Progenitor cell of endocrine pancreas (in vitro differentiated cells): ENCODE measurements at regions not wholly inside any gene's neighbourhood (a gene's known extent, or its start where the extent isn't known, plus 50 kb on each side); places are given as distances from the start of the nearest gene placed in this dataset.

Source experiments
- DNase-seq: peaks from one replicate; pipeline ENCODE4 v3.0.0; 2021; ENCODE audit warnings: low spot score; ENCODE audit not compliant: unreplicated experiment
- H3K27ac Mint-ChIP-seq: 2 replicates; pipeline ENCODE4 v1.8.0; 2021; ENCODE audit warnings: mild to moderate bottlenecking, moderate library complexity, mixed read lengths
- H3K27me3 Mint-ChIP-seq: 2 replicates; pipeline ENCODE4 v1.8.0; 2021; ENCODE audit warnings: mixed read lengths
- H3K36me3 Mint-ChIP-seq: 2 replicates; pipeline ENCODE4 v1.8.0; 2022; ENCODE audit warnings: mixed read lengths; ENCODE audit not compliant: insufficient read depth
- H3K4me1 Mint-ChIP-seq: 2 replicates; pipeline ENCODE4 v1.8.0; 2021; ENCODE audit warnings: low read depth, mixed read lengths
- H3K4me3 Mint-ChIP-seq: 2 replicates; pipeline ENCODE4 v1.8.0; 2021; ENCODE audit warnings: low read depth, mild to moderate bottlenecking, moderate library complexity, mixed read lengths
- H3K9me3 Mint-ChIP-seq: 2 replicates; pipeline ENCODE4 v1.8.0; 2021; ENCODE audit warnings: low read depth, mixed read lengths
- TF ChIP-seq, protein P1 (sequence below): fragments of 200-600 bp; sonication (generic); IDR thresholded peaks from one replicate; pipeline ENCODE4 v1.5.0; 2021; ENCODE audit warnings: antibody characterized with exemption, mild to moderate bottlenecking; ENCODE audit not compliant: unreplicated experiment

GRCh38 chr17:72399608-72400487, 279.0 kb downstream of the SOX9 start:
- Mint-ChIP-seq H3K27me3 (peaks cover 5% of the 10 kb centered on the region), H3K9me3 (peaks cover 3% of the 10 kb centered on the region)

GRCh38 chr17:72400488-72400827, 279.6 kb downstream of the SOX9 start:
- Mint-ChIP-seq H3K27me3 (peaks cover 1% of the 10 kb centered on the region), H3K4me1 (peaks cover 48% of the 10 kb centered on the region), H3K9me3 (peaks cover 3% of the 10 kb centered on the region), H3K27ac (no peak overlapping the region), H3K36me3 (peaks cover 23% of the 10 kb centered on the region), H3K4me3 (no peak overlapping the region)
- TF ChIP-seq, protein P1, sequence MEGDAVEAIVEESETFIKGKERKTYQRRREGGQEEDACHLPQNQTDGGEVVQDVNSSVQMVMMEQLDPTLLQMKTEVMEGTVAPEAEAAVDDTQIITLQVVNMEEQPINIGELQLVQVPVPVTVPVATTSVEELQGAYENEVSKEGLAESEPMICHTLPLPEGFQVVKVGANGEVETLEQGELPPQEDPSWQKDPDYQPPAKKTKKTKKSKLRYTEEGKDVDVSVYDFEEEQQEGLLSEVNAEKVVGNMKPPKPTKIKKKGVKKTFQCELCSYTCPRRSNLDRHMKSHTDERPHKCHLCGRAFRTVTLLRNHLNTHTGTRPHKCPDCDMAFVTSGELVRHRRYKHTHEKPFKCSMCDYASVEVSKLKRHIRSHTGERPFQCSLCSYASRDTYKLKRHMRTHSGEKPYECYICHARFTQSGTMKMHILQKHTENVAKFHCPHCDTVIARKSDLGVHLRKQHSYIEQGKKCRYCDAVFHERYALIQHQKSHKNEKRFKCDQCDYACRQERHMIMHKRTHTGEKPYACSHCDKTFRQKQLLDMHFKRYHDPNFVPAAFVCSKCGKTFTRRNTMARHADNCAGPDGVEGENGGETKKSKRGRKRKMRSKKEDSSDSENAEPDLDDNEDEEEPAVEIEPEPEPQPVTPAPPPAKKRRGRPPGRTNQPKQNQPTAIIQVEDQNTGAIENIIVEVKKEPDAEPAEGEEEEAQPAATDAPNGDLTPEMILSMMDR = no peak
- no peak for DNase-seq

More at GRCh38 chr17:72399608-72400487, 279.0 kb downstream of the SOX9 start:
- Mint-ChIP-seq H3K27ac (no peak overlapping the region), H3K4me3 (no peak overlapping the region), H3K36me3 (peaks cover 26% of the 10 kb centered on the region), H3K4me1 (peaks cover 46% of the 10 kb centered on the region)
- DNase-seq = no peak
- TF ChIP-seq, protein P1 = no peak

DNA sequence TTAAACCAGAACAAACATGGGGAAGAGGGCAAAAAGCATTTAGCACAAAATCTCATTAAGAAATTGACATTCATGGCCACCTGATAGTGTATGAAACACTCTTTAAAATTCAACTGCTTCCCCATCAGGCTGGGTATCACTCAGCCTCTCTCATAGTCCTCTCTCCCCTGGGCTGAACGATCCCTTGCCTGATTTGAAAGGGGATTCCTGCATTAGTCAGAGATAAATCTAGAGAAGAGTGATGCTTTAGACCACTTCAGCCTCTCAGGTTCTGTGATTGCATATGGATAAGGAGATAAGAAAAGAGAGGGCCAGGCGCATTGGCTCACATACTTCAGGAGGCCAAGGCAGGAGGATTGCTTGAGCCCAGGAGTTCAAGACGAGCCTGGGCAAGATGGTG, 280.0 kb downstream of the SOX9 start:
- Mint-ChIP-seq H3K36me3 (peaks cover 23% of the 10 kb centered on the region), H3K27me3 (peaks cover 3% of the 10 kb centered on the region), H3K4me3 (no peak overlapping the region), H3K9me3 (peaks cover 3% of the 10 kb centered on the region), H3K4me1 (peaks cover 49% of the 10 kb centered on the region), H3K27ac (no peak overlapping the region)
- TF ChIP-seq, protein P1 = no peak
- no peak for DNase-seq

DNA sequence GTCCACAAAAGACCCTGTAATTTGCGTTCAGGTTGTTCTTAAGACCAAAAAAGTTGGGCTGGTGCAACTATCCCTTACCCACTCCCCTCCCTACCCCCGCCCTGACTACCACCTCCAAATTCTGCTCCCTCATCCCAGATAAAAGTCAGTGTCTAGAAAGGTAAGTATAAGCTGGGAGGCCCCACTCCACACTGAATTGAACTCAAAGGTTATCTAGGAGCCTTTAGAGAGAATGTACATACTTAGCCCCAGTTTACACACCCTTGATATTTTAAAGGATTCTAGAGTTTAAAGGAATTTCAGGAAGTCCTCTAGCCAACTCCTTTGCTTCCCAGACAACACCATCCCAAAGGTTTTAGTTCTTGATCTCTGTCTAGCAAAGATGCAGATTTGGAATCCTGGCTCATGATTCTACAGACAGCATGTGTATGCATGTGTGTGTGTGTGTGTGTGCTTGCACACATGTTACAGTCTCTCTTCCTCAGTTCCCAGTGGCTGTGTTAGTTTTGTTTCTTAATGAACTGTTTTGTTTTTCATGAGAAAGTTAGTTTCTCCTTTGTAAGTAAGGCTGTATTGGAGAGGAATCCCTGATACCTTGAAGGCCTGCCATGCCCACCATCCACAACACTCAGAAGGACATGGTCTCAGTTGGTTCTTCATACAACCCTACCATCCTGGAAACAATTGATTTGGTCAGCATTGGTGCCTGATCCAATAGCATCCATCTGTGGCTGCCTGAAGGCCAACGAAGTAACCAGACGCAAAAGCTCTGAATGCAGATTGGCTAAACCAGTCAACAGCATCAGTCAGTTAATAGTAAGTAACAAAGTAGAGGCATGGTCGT, 281.3 kb downstream of the SOX9 start:
- peak overlapping the region; percentile 46 for H3K27ac Mint-ChIP-seq
- DNase-seq = no peak
- peaks cover 3% of the 10 kb centered on the region for H3K9me3 Mint-ChIP-seq
- H3K4me1 Mint-ChIP-seq = peaks cover 51% of the 10 kb centered on the region
- H3K27me3 Mint-ChIP-seq = peaks cover 3% of the 10 kb centered on the region
- TF ChIP-seq, protein P1 = no peak
- H3K4me3 Mint-ChIP-seq = no peak overlapping the region
- peaks cover 26% of the 10 kb centered on the region for H3K36me3 Mint-ChIP-seq

GRCh38 chr17:72402727-72403210, 281.9 kb downstream of the SOX9 start:
- Mint-ChIP-seq H3K4me1 (peaks cover 51% of the 10 kb centered on the region), H3K4me3 (no peak overlapping the region), H3K27ac (no peak overlapping the region), H3K9me3 (no peaks in the 10 kb centered on the region), H3K36me3 (peaks cover 21% of the 10 kb centered on the region), H3K27me3 (peaks cover 3% of the 10 kb centered on the region)
- DNase-seq = no peak
- TF ChIP-seq, protein P1 = no peak
